Sigmoid colon (tissue), 6 donors: ENCODE measurements at regions not wholly inside any gene's neighbourhood (a gene's known extent, or its start where the extent isn't known, plus 50 kb on each side); places are given as distances from the start of the nearest gene placed in this dataset.

Source experiments
- DNase-seq: peaks from one replicate; pipeline ENCODE4 v3.0.0-alpha.2; 2019
- H3K27ac ChIP-seq, 4 donors: fragments of 200-600 bp; sonication (generic); one replicate each; pipeline ENCODE4 v1.5.1; 2016 to 2019; ENCODE audit warnings: mild to moderate bottlenecking in 1 of 4
- H3K27me3 ChIP-seq, 3 donors: fragments of 200-600 bp; sonication (generic); one replicate each; pipeline ENCODE4 v1.5.1; 2019; ENCODE audit warnings: mild to moderate bottlenecking in 1 of 3
- H3K36me3 ChIP-seq, 4 donors: fragments of 200-600 bp; sonication (generic); one replicate each; pipeline ENCODE4 v1.5.1; 2016 to 2019
- H3K4me1 ChIP-seq, 4 donors: fragments of 200-600 bp; sonication (generic); one replicate each; pipeline ENCODE4 v1.5.1; 2017 to 2019
- H3K4me3 ChIP-seq, 4 donors: fragments of 200-600 bp; sonication (generic); one replicate each; pipeline ENCODE4 v1.5.1; 2017 to 2019; ENCODE audit warnings: mild to moderate bottlenecking in 2 of 4, moderate library complexity in 1 of 4
- H3K9me3 ChIP-seq, 4 donors: fragments of 200-600 bp in 3 of 4; sonication (generic) in 3 of 4; one replicate each; pipeline versions ENCODE4 v1.5.1 to v1.6.1; 2013 to 2019
- EP300 ChIP-seq, 4 donors: sonication (generic); formaldehyde crosslinking; IDR thresholded peaks; one replicate each; pipeline ENCODE4 v1.6.1; 2017; ENCODE audit warnings: antibody characterized with exemption in 4 of 4
- POLR2A ChIP-seq, 2 donors: fragments of 450-650 bp; IDR thresholded peaks; one replicate each; pipeline ENCODE4 v1.6.1; 2016; ENCODE audit warnings: antibody characterized with exemption in 2 of 2, mild to moderate bottlenecking in 2 of 2, moderate library complexity in 2 of 2
- POLR2AphosphoS5 ChIP-seq, 4 donors: sonication (generic); formaldehyde crosslinking; IDR thresholded peaks; one replicate each; pipeline ENCODE4 v1.6.1; 2017; ENCODE audit warnings: antibody characterized with exemption in 4 of 4
- WGBS, 2 donors: extraction: QIAGEN DNeasy Blood & Tissue Kit; methylation state at CpG; one replicate each; pipeline ENCODE4 v1.1.7; 2013; 5-methylcytosine and 5-hydroxymethylcytosine counted together
- intact Hi-C: fragments of 100-400 bp; cut with DNase I; formaldehyde crosslinking; loops from one replicate; pipeline ENCODE4 v1.15.1; 2023
- TF ChIP-seq, protein P1 (sequence below), 4 experiments: fragments of 450-650 bp in 3 of 4; fragments of 200-600 bp in 1 of 4; IDR thresholded peaks; one replicate each; pipeline ENCODE4 v1.5.1; 2016 to 2019; ENCODE audit warnings: antibody characterized with exemption in 4 of 4, mild to moderate bottlenecking in 3 of 4, moderate library complexity in 2 of 4
- donor health status: healthy with polysubstance abuse.
- donor health status: healthy.

DNA sequence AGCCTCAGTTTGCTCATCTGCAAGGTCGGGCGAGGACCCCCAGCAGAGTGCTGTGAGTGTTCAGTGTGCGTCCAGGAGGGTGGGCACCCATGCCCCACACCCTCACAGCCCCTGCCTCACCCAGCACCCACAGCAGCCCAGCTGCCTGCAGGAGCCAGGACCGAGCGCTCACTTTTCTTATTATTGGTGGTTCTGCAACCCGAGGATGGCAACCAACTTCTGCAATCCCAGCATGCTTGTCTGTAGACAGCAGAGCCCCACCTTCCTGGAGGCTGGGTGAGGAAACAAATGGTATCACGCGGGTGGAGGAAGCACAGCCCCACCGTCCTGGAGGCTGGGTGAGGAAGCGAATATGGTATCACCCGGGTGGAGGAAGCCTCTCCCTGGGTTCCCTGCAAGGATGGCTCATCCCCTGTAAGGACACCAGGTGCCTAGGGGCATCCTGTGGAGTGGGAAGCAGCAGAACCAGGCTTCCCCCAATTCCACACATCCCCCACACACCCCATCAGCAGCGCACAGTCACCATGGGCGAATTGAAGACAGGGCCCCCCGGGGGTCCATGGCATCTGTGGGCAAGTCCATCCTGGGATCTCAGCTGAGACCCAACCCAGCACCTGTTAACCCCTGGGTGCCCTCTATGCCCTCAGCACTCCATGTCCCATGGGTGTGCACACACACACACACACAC is 220.5 kb upstream of the RAB6C start:
- H3K36me3 ChIP-seq = no peaks in the 10 kb centered on the region
- no peaks in the 10 kb centered on the region for H3K27me3 ChIP-seq
- 48 to 53% methylated on average over 14 of the region's 14 CpGs for WGBS, 2 donors
- H3K4me1 ChIP-seq = peaks cover 0 to 17% (median 16%) of the 10 kb centered on the region in 4 donors
- DNase-seq = no peak
- intact Hi-C loops = no loop called here
- H3K9me3 ChIP-seq = no peaks in the 10 kb centered on the region
- peak overlapping the region; percentile 51 to 65 (median 56) for H3K27ac ChIP-seq
- TF ChIP-seq POLR2A (IDR thresholded peaks at IDR 0.05) (no peak), EP300 (IDR thresholded peaks at IDR 0.05) (no peak), POLR2AphosphoS5 (IDR thresholded peaks at IDR 0.05) (no peak)
- TF ChIP-seq, protein P1, sequence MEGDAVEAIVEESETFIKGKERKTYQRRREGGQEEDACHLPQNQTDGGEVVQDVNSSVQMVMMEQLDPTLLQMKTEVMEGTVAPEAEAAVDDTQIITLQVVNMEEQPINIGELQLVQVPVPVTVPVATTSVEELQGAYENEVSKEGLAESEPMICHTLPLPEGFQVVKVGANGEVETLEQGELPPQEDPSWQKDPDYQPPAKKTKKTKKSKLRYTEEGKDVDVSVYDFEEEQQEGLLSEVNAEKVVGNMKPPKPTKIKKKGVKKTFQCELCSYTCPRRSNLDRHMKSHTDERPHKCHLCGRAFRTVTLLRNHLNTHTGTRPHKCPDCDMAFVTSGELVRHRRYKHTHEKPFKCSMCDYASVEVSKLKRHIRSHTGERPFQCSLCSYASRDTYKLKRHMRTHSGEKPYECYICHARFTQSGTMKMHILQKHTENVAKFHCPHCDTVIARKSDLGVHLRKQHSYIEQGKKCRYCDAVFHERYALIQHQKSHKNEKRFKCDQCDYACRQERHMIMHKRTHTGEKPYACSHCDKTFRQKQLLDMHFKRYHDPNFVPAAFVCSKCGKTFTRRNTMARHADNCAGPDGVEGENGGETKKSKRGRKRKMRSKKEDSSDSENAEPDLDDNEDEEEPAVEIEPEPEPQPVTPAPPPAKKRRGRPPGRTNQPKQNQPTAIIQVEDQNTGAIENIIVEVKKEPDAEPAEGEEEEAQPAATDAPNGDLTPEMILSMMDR (IDR thresholded peaks at IDR 0.05) = no peak
- H3K4me3 ChIP-seq = peak overlapping the region; percentile 21 to 45 (median 42)

DNA sequence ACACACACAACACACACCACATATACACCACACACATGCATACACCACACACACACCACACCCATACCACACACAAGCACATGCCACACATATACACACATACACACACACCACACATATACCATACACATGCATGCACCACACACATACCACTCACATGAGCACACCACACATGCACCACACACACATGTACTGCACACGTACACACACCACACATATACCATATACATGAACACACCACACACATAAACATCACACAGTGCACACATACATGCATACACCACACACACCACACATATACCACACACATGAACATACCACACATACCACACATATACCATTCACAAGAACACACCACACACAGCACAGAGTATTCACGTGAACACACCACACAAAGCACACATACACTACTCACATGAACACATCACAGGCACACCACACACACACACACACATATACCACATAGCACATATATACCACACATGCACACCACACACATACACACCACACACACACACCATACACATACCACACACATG is 219.9 kb upstream of the RAB6C start:
- DNase-seq = no peak
- H3K27ac ChIP-seq = no peak overlapping the region
- peaks cover 0 to under 1% (median 0%) of the 10 kb centered on the region in 3 donors for H3K27me3 ChIP-seq
- TF ChIP-seq POLR2AphosphoS5 (IDR thresholded peaks at IDR 0.05) (no peak), EP300 (IDR thresholded peaks at IDR 0.05) (no peak), POLR2A (IDR thresholded peaks at IDR 0.05) (no peak)
- TF ChIP-seq, protein P1 (IDR thresholded peaks at IDR 0.05) = no peak
- no peaks in the 10 kb centered on the region for H3K36me3 ChIP-seq
- WGBS, 2 donors = 96 to 98% methylated on average over 2 of the region's 2 CpGs
- peaks cover 0 to 17% (median 16%) of the 10 kb centered on the region in 4 donors for H3K4me1 ChIP-seq
- H3K9me3 ChIP-seq = no peaks in the 10 kb centered on the region
- no peak overlapping the region for H3K4me3 ChIP-seq
- intact Hi-C loops = no loop called here

DNA sequence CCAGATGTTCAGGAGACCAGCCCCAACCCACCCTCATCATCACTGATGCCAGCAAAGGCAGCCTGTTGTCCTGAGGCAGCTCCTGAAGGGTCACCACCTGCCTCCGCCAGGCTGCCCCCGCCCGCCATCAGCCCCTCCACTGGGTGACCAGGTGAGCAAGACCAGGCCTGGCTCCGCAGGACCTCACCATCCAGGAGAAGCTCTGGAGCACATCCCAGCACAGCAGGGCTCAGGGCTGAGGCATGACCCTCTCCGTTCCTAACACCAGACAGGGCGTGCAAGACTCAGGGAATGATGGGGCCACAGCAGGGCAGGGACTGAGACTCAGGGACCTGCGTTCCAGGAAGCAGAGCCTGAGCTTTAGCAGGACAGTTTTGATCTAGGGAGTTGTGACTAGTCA is 218.8 kb upstream of the RAB6C start:
- no peaks in the 10 kb centered on the region for H3K9me3 ChIP-seq
- no peak overlapping the region for H3K27ac ChIP-seq
- intact Hi-C loops = no loop called here
- DNase-seq = no peak
- H3K4me3 ChIP-seq = no peak overlapping the region
- H3K27me3 ChIP-seq = peaks cover 0 to 4% (median 0%) of the 10 kb centered on the region in 3 donors
- H3K4me1 ChIP-seq = peaks cover 0 to 17% (median 16%) of the 10 kb centered on the region in 4 donors
- no peak for TF ChIP-seq POLR2AphosphoS5 (IDR thresholded peaks at IDR 0.05)
- TF ChIP-seq, protein P1 (IDR thresholded peaks at IDR 0.05) = no peak
- no peak for TF ChIP-seq POLR2A (IDR thresholded peaks at IDR 0.05)
- no peak for TF ChIP-seq EP300 (IDR thresholded peaks at IDR 0.05)
- no peaks in the 10 kb centered on the region for H3K36me3 ChIP-seq
- 90 to 95% methylated on average over 7 of the region's 7 CpGs for WGBS, 2 donors

DNA sequence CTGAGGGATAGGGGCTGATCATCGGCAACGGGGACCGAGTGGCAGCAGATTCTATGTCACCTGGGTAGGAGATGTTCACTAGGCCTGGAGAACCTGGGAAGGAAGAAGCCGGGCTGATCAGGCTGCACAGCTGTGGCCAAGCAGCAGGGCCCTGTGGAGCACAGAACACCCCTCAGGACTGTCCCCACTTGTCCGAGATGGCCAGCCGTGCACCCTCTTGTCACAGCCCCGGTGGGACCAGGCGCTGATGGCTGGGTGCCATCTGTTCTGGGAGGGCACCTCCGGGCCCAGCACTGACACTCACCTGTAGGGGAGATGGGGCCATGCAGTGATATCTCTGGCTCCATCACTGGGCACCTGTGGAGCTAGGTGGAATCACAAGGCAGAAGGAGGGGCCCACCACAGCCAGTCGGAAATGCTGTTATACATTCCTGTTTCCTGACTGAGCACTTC is 217.9 kb upstream of the RAB6C start:
- H3K4me3 ChIP-seq = no peak overlapping the region
- no peak overlapping the region for H3K27ac ChIP-seq
- TF ChIP-seq POLR2AphosphoS5 (IDR thresholded peaks at IDR 0.05) (no peak), EP300 (IDR thresholded peaks at IDR 0.05) (no peak)
- 90 to 93% methylated on average over 10 of the region's 10 CpGs for WGBS, 2 donors
- intact Hi-C loops = no loop called here
- no peaks in the 10 kb centered on the region for H3K36me3 ChIP-seq
- peaks cover 0 to 17% (median 16%) of the 10 kb centered on the region in 4 donors for H3K4me1 ChIP-seq
- H3K9me3 ChIP-seq = no peaks in the 10 kb centered on the region
- peaks cover 0 to 4% (median 0%) of the 10 kb centered on the region in 3 donors for H3K27me3 ChIP-seq
- DNase-seq = no peak

DNA sequence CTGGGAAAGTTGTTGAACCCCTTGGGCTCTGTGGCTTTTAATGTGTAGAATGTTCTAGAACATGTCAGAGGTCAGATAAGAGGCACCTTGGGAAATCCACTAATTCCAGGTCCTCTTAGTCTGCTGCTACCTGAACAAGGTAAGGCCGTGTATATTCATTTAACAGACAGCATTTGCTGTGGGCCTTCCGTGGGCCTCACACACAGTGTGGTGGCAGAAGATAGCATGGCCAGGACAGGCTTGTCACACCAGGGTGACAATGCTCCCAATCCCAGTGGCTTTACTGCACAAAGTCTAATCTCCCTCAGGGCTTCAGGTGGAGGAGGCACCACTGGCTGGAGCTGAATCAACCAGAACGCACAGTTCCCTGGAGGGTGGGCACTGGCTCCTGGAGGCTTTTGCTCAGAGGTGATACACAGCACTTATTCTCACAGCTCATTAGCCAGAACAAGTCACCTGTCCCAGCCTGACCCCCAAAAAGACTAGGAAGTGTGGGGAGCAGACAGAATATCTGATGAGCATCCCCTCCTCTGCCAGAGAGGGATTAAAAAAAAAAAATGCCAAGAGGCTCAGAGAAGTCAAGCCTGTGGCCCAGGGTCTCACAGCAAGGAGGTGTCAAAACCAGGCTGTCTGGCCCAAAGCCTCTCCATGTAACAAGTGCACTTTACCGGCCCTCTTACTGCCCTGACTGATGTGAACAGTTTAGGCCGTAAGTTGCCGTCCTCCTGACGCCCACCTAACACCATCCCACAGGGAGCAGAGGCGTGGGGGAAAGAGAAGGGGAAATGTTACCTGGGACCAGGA is 216.9 kb upstream of the RAB6C start:
- Histone ChIP-seq H3K4me3 (no peak overlapping the region), H3K27me3 (peaks cover 0 to 4% (median 0%) of the 10 kb centered on the region in 3 donors), H3K4me1 (peaks cover 0 to 16% (median 15%) of the 10 kb centered on the region in 4 donors), H3K9me3 (no peaks in the 10 kb centered on the region), H3K36me3 (no peaks in the 10 kb centered on the region), H3K27ac (no peak overlapping the region)
- 82 to 90% methylated on average over 8 of the region's 8 CpGs for WGBS, 2 donors
- no peak for DNase-seq
- TF ChIP-seq POLR2A (IDR thresholded peaks at IDR 0.05) (no peak), EP300 (IDR thresholded peaks at IDR 0.05) (no peak), POLR2AphosphoS5 (IDR thresholded peaks at IDR 0.05) (no peak)
- TF ChIP-seq, protein P1 (IDR thresholded peaks at IDR 0.05) = no peak
- intact Hi-C loops = no loop called here
